Sciatic nerve (tissue), 2 donors: ENCODE measurements at regions not wholly inside any gene's neighbourhood (a gene's known extent, or its start where the extent isn't known, plus 50 kb on each side); places are given as distances from the start of the nearest gene placed in this dataset. TPM values are rescaled to one million over a fixed set of nuclear protein-coding genes. Genes with fewer than 3 reads are reported as not detected.

Experiments used
- ATAC-seq: fragments of 200-7000 bp; cut with Tn5 transposase; one replicate; pipeline ENCODE4 v1.9.1; 2020; ENCODE audit warnings: mild to moderate bottlenecking, moderate library complexity
- DNase-seq: peaks from one replicate; pipeline ENCODE4 v3.0.0-alpha.2; 2020; ENCODE audit warnings: low spot score
- intact Hi-C: fragments of 100-400 bp; cut with DNase I; formaldehyde crosslinking; loops from one replicate; pipeline ENCODE4 v1.14.2; 2022
- microRNA-seq: library from miRNA; unstranded; fragments of <30 nt; microRNA quantifications from one replicate; pipeline ENCODE4 v1.2.0, GENCODE V29; 2020
- donor health status: DM: no; HTN: no; CAD: no.
- donor health status: DM: no; HTN: no; CAD: no.

GRCh38 chr2:177153805-177154204 is 58.8 kb upstream of the HNRNPA3 start:
- no peak for DNase-seq
- intact Hi-C loops: loop anchor here (10.0 kb wide), 1 partner anchor 1029 kb away; the partner anchor contains the start of genes HOXD8 and HOXD9
- ATAC-seq: no peak

DNA sequence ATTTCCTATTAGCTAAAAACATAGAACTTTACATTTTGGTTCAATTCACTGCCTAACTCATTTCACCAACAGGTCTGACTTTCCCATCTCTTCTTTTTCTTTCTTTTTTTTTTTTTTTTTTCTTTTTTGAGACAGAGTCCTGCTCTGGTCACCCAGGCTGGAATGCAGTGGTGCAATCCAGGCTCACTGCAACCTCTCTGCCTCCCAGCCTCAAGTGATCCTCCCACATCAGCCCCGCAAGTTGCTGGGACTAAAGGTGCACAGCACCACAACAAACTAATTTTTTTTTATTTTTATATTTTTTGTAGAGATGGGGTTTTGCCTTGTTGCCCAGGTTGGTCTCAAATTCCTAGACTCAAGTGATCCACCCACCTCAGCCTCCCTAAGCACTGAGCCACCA is 57.8 kb upstream of the HNRNPA3 start:
- ATAC-seq: no peak
- no peak for DNase-seq
- intact Hi-C loops: loop anchor here (10.0 kb wide), 1 partner anchor 1030 kb away; the partner anchor contains the start of genes HOXD8 and HOXD9

GRCh38 chr2:177155631-177156030 is 57.0 kb upstream of the HNRNPA3 start:
- intact Hi-C loops: loop anchor here (10.0 kb wide), 1 partner anchor 1031 kb away; the partner anchor contains the start of genes HOXD8 and HOXD9
- no peak for ATAC-seq
- no peak for DNase-seq

GRCh38 chr2:177161741-177162460 is 50.7 kb upstream of the HNRNPA3 start:
- DNase-seq (no peak), ATAC-seq (no peak)
- intact Hi-C loops: loop anchor here (5.0 to 10.0 kb wide), 2 partner anchors 103 to 170 kb away; partner anchors contain the start of gene NFE2L2

Small RNA genes in the stretch of these regions (microRNA-seq; reads per million reads assigned to microRNA genes)
- not detected for gene MIR1246
